SK-N-SH treated with all-trans-retinoic acid at 6 μM for 48 hours (cell line): ENCODE measurements at regions not wholly inside any gene's neighbourhood (a gene's known extent, or its start where the extent isn't known, plus 50 kb on each side); places are given as distances from the start of the nearest gene placed in this dataset.

Experiments
- ARNTL ChIP-seq: fragments of 450-650 bp; formaldehyde crosslinking; IDR thresholded peaks from 2 replicates; pipeline ENCODE4 v1.5.0; 2020; ENCODE audit warnings: low read depth, mild to moderate bottlenecking, moderate library complexity, borderline replicate concordance
- CREB5 ChIP-seq: fragments of 250-450 bp; sonication (Bioruptor Pico); IDR thresholded peaks from 2 replicates; pipeline ENCODE4 v1.5.1; 2020; ENCODE audit warnings: low read depth, mild to moderate bottlenecking, moderate library complexity
- CSRNP3 ChIP-seq: fragments of 250-450 bp; sonication (Bioruptor Pico); IDR thresholded peaks from 2 replicates; pipeline ENCODE4 v1.5.1; 2021; ENCODE audit warnings: mild to moderate bottlenecking, moderate library complexity
- OSR1 ChIP-seq: fragments of 250-450 bp; sonication (Bioruptor Pico); IDR thresholded peaks from 2 replicates; pipeline ENCODE4 v1.8.0; 2022; ENCODE audit warnings: moderate library complexity, mild to moderate bottlenecking, inconsistent platforms
- POU6F1 ChIP-seq: fragments of 250-450 bp; sonication (Bioruptor Pico); IDR thresholded peaks from 2 replicates; pipeline ENCODE4 v1.8.0; 2021; ENCODE audit warnings: low read depth, mild to moderate bottlenecking, moderate library complexity, borderline replicate concordance
- PPARA ChIP-seq: fragments of 250-450 bp; sonication (Bioruptor Pico); IDR thresholded peaks from 2 replicates; pipeline ENCODE4 v1.5.0; 2020; ENCODE audit warnings: mild to moderate bottlenecking, borderline replicate concordance
- SNAI2 ChIP-seq: fragments of 250-450 bp; sonication (Bioruptor Pico); IDR thresholded peaks from 2 replicates; pipeline ENCODE4 v1.5.0; 2020; ENCODE audit warnings: mild to moderate bottlenecking, moderate library complexity
- TCF4 ChIP-seq: fragments of 250-450 bp; sonication (Bioruptor Pico); IDR thresholded peaks from 2 replicates; pipeline ENCODE4 v1.8.0; 2021; ENCODE audit warnings: mild to moderate bottlenecking, moderate library complexity, borderline replicate concordance
- TOX ChIP-seq: fragments of 250-450 bp; sonication (Bioruptor Pico); IDR thresholded peaks from 2 replicates; pipeline ENCODE4 v1.8.0; 2021; ENCODE audit warnings: mild to moderate bottlenecking, moderate library complexity, borderline replicate concordance
- ZC3H10 ChIP-seq: fragments of 250-450 bp; sonication (Bioruptor Pico); IDR thresholded peaks from 2 replicates; pipeline ENCODE4 v1.5.1; 2021; ENCODE audit warnings: mild to moderate bottlenecking, moderate library complexity
- ZFP3 ChIP-seq: fragments of 250-450 bp; sonication (Bioruptor Pico); IDR thresholded peaks from 2 replicates; pipeline ENCODE4 v1.5.0; 2020; ENCODE audit warnings: mild to moderate bottlenecking, moderate library complexity
- ZFP30 ChIP-seq: fragments of 450-650 bp; formaldehyde crosslinking; IDR thresholded peaks from 2 replicates; pipeline ENCODE4 v1.5.0; 2022; ENCODE audit warnings: mild to moderate bottlenecking, moderate library complexity

- TF ChIP-seq TCF4 (no peak), ZC3H10 (CRISPR knock-in tag) (no peak), SNAI2 (no peak), CREB5 (no peak), OSR1 (no peak), POU6F1 (no peak), ZFP30 (no peak), ARNTL (CRISPR knock-in tag) (no peak), ZFP3 (CRISPR knock-in tag) (no peak), TOX (no peak), CSRNP3 (CRISPR knock-in tag) (no peak), PPARA (CRISPR knock-in tag) (no peak)
Observed at GRCh38 chr13:75042807-75043206, 439.2 kb downstream of the TBC1D4 start.
